ENCODE measurements at regions not wholly inside any gene's neighbourhood (a gene's known extent, or its start where the extent isn't known, plus 50 kb on each side); places are given as distances from the start of the nearest gene placed in this dataset.

DNA sequence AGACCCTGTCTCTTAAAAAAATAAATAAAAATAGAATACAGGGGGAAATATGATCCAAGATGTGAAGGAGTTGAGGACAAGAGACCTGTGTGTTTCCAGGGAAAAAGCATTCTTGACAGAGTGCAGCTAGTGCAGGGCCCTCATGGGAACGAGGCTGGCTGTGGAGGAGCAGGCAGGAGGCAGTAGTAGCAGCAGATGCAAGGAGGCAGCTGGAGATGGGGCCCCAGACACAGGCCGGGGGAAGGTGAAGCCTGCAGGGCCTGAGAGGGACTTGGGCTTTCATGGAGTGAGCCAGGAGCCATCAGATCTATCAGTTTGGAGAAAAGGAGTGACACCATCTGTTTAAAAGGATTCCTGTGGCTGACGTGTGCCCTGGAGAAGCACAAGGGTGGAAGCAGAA, 71.4 kb upstream of the ZNF438 start:
- WGBS, 3 donors: 55 to 68% (median 65%) methylated on average over 3 of the region's 3 CpGs
- no peaks in the 10 kb centered on the region for H3K27me3 ChIP-seq (ENCODE audit: insufficient read depth in 3 of 3, low read length in 2 of 3)
- H3K9me3 ChIP-seq: no peaks in the 10 kb centered on the region
- TF ChIP-seq, protein P1, sequence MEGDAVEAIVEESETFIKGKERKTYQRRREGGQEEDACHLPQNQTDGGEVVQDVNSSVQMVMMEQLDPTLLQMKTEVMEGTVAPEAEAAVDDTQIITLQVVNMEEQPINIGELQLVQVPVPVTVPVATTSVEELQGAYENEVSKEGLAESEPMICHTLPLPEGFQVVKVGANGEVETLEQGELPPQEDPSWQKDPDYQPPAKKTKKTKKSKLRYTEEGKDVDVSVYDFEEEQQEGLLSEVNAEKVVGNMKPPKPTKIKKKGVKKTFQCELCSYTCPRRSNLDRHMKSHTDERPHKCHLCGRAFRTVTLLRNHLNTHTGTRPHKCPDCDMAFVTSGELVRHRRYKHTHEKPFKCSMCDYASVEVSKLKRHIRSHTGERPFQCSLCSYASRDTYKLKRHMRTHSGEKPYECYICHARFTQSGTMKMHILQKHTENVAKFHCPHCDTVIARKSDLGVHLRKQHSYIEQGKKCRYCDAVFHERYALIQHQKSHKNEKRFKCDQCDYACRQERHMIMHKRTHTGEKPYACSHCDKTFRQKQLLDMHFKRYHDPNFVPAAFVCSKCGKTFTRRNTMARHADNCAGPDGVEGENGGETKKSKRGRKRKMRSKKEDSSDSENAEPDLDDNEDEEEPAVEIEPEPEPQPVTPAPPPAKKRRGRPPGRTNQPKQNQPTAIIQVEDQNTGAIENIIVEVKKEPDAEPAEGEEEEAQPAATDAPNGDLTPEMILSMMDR (IDR thresholded peaks at IDR 0.05): no peak
- no peak overlapping the region for H3K27ac ChIP-seq
- no peaks in the 10 kb centered on the region for H3K4me1 ChIP-seq
- ATAC-seq (no peak), DNase-seq (no peak)
- intact Hi-C loops (cut with DNase I): no loop called here
- H3K36me3 ChIP-seq (ENCODE audit: insufficient read depth in 1 of 2, low read depth in 1 of 2): no peaks in the 10 kb centered on the region
- H3K4me3 ChIP-seq: no peak overlapping the region

DNA sequence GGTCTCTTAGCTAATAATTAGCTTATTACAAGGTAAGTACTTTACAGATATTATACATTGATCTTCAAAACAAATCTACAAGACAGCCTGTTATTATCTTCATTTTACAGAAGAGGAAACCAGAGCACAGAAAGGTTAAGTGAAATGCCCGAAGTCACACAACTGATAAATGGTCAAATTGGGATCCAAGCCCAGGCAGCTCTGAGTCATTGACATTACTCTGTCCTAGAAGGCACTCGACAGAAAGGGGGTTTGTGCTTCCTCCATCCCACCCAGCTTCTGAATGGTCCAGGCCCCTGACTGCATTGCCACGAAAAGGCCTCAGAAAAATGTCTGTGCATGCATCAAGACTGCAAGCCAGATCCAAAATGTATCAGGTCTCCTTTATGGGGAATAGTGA, 81.3 kb upstream of the ZNF438 start:
- WGBS, 3 donors: 73 to 77% (median 74%) methylated on average over 3 of the region's 3 CpGs
- Histone ChIP-seq H3K36me3 (ENCODE audit: insufficient read depth in 1 of 2, low read depth in 1 of 2) (no peaks in the 10 kb centered on the region), H3K9me3 (no peaks in the 10 kb centered on the region), H3K27ac (no peak overlapping the region), H3K4me1 (no peaks in the 10 kb centered on the region), H3K4me3 (no peak overlapping the region), H3K27me3 (ENCODE audit: insufficient read depth in 3 of 3, low read length in 2 of 3) (no peaks in the 10 kb centered on the region)
- intact Hi-C loops (cut with DNase I): no loop called here
- DNase-seq: no peak
- ATAC-seq: no peak
- TF ChIP-seq, protein P1 (IDR thresholded peaks at IDR 0.05): no peak

DNA sequence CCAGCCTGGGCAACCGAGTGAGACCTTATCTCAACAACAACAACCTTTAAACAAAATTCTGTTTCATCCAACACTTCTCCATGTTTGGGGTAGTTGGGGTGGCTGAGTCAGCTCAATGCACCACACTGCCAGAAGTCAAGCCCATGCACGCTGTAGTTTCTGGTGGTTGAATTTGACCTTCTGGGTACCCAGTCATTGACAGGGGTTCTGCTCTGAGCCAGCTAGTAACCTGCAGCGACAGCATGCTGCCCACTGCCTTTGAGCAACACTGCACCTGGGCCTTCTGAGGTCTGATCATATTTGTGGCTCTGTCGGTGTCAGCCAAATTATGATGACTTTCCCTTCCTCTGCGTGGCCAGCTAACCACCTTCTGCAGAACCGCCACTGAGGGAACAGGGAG, 84.6 kb upstream of the ZNF438 start:
- Histone ChIP-seq H3K27me3 (ENCODE audit: insufficient read depth in 3 of 3, low read length in 2 of 3) (no peaks in the 10 kb centered on the region), H3K9me3 (no peaks in the 10 kb centered on the region), H3K4me3 (no peak overlapping the region), H3K27ac (no peak overlapping the region), H3K4me1 (no peaks in the 10 kb centered on the region), H3K36me3 (ENCODE audit: insufficient read depth in 1 of 2, low read depth in 1 of 2) (no peaks in the 10 kb centered on the region)
- WGBS, 3 donors: 88 to 96% (median 93%) methylated on average over 6 of the region's 6 CpGs
- no peak for ATAC-seq
- no peak for DNase-seq
- intact Hi-C loops (cut with DNase I): no loop called here
- TF ChIP-seq, protein P1 (IDR thresholded peaks at IDR 0.05): no peak

- H3K36me3 ChIP-seq (ENCODE audit: insufficient read depth in 1 of 2, low read depth in 1 of 2): no peaks in the 10 kb centered on the region
- DNase-seq (no peak), ATAC-seq (no peak)
- 39 to 73% (median 60%) methylated on average over 3 of the region's 3 CpGs for WGBS, 3 donors
- H3K4me3 ChIP-seq: no peak overlapping the region
- H3K27ac ChIP-seq: no peak overlapping the region
- no peaks in the 10 kb centered on the region for H3K4me1 ChIP-seq
- no peaks in the 10 kb centered on the region for H3K27me3 ChIP-seq (ENCODE audit: insufficient read depth in 3 of 3, low read length in 2 of 3)
- TF ChIP-seq, protein P1 (IDR thresholded peaks at IDR 0.05): no peak
- intact Hi-C loops (cut with DNase I): no loop called here
- H3K9me3 ChIP-seq: no peaks in the 10 kb centered on the region
Observed at GRCh38 chr10:31118556-31118955, 86.9 kb upstream of the ZNF438 start.

GRCh38 chr10:31120392-31120791, 88.7 kb upstream of the ZNF438 start:
- Histone ChIP-seq H3K27me3 (ENCODE audit: insufficient read depth in 3 of 3, low read length in 2 of 3) (no peaks in the 10 kb centered on the region), H3K27ac (peak overlapping the region; percentile 12), H3K4me1 (no peaks in the 10 kb centered on the region), H3K9me3 (no peaks in the 10 kb centered on the region), H3K36me3 (ENCODE audit: insufficient read depth in 1 of 2, low read depth in 1 of 2) (no peaks in the 10 kb centered on the region), H3K4me3 (no peak overlapping the region)
- ATAC-seq (no peak), DNase-seq (no peak)
- WGBS, 3 donors: 54 to 75% (median 64%) methylated on average over 1 of the region's 1 CpG
- intact Hi-C loops (cut with DNase I): no loop called here
- TF ChIP-seq, protein P1 (IDR thresholded peaks at IDR 0.05): no peak
